Stimulated activated CD8-positive, alpha-beta memory T cell treated with anti-CD3 and anti-CD28 coated beads, Interleukin-15, amount 100 ng/mL, for 48 hours (primary cell): ENCODE measurements at regions not wholly inside any gene's neighbourhood (a gene's known extent, or its start where the extent isn't known, plus 50 kb on each side); places are given as distances from the start of the nearest gene placed in this dataset.

ENCODE experiments used
- DNase-seq, 2 donors: peaks; one replicate each; pipeline ENCODE4 v3.0.0-alpha.2; 2020; ENCODE audit warnings: low read depth in 2 of 2

- no peak for DNase-seq
These were observed 247.9 kb upstream of the DAB1 start for GRCh38 chr1:57671750-57672149.

GRCh38 chr1:57659804-57660203 lies 235.9 kb upstream of the DAB1 start:
- no peak for DNase-seq

GRCh38 chr1:57655161-57655560 lies 231.3 kb upstream of the DAB1 start:
- no peak for DNase-seq

- DNase-seq = no peak
These were observed 220.8 kb upstream of the DAB1 start for GRCh38 chr1:57644667-57645066.

GRCh38 chr1:57638239-57638638 lies 214.4 kb upstream of the DAB1 start:
- no peak for DNase-seq

GRCh38 chr1:57637155-57637554 lies 213.3 kb upstream of the DAB1 start:
- no peak for DNase-seq

GRCh38 chr1:57633881-57634280 lies 210.0 kb upstream of the DAB1 start:
- DNase-seq = no peak

GRCh38 chr1:57633056-57633455 lies 209.2 kb upstream of the DAB1 start:
- no peak for DNase-seq

GRCh38 chr1:57632401-57632800 lies 208.5 kb upstream of the DAB1 start:
- DNase-seq = no peak

GRCh38 chr1:57627612-57628011 lies 203.8 kb upstream of the DAB1 start:
- no peak for DNase-seq

GRCh38 chr1:57623791-57624538 lies 200.1 kb upstream of the DAB1 start:
- DNase-seq = no peak

- no peak for DNase-seq
These were observed 199.4 kb upstream of the DAB1 start for GRCh38 chr1:57623039-57623790.

- DNase-seq = no peak
These were observed 197.9 kb upstream of the DAB1 start for GRCh38 chr1:57621776-57622175.

- no peak for DNase-seq
These were observed 196.7 kb upstream of the DAB1 start for GRCh38 chr1:57620605-57621004.

GRCh38 chr1:57616921-57617320 lies 193.1 kb upstream of the DAB1 start:
- DNase-seq = no peak

- no peak for DNase-seq
These were observed 192.1 kb upstream of the DAB1 start for GRCh38 chr1:57615956-57616355.

- DNase-seq = no peak
These were observed 189.0 kb upstream of the DAB1 start for GRCh38 chr1:57612833-57613232.

GRCh38 chr1:57605933-57606332 lies 182.1 kb upstream of the DAB1 start:
- DNase-seq = no peak

GRCh38 chr1:57603696-57604095 lies 179.8 kb upstream of the DAB1 start:
- DNase-seq = no peak

- DNase-seq = no peak
These were observed 176.6 kb upstream of the DAB1 start for GRCh38 chr1:57600424-57600823.

GRCh38 chr1:57599236-57599994 lies 175.6 kb upstream of the DAB1 start:
- no peak for DNase-seq

- DNase-seq = no peak
These were observed 173.2 kb upstream of the DAB1 start for GRCh38 chr1:57597036-57597435.

- DNase-seq = no peak
These were observed 170.1 kb upstream of the DAB1 start for GRCh38 chr1:57594002-57594401.
